ENCODE measurements at regions not wholly inside any gene's neighbourhood (a gene's known extent, or its start where the extent isn't known, plus 50 kb on each side); places are given as distances from the start of the nearest gene placed in this dataset.
"Not testable (repeated sequence)": the region's sequence is repeated elsewhere in the genome, so short reads cannot be mapped to it uniquely, and the experiment has no call there.

- H3K4me1 ChIP-seq (ENCODE audit: control insufficient read depth, insufficient read depth, low read length): no peaks in the 10 kb centered on the region
- WGBS (ENCODE audit: insufficient coverage, low lambda C conversion rate): no CpG with 5 or more reads among the region's 5 CpGs
Observed at GRCh38 chr16:64088838-64089237, 1033.0 kb downstream of the CDH11 start.

GRCh38 chr16:64085296-64085695, 1036.6 kb downstream of the CDH11 start:
- Histone ChIP-seq H3K27ac (ENCODE audit: low read length) (no peak overlapping the region), H3K4me1 (ENCODE audit: control insufficient read depth, insufficient read depth, low read length) (no peaks in the 10 kb centered on the region), H3K27me3 (ENCODE audit: control insufficient read depth, insufficient read depth, low read length) (no peaks in the 10 kb centered on the region), H3K36me3 (ENCODE audit: control insufficient read depth, insufficient read depth, low read length) (no peaks in the 10 kb centered on the region), H3K4me3 (ENCODE audit: low read length) (no peak overlapping the region), H3K9me3 (ENCODE audit: control insufficient read depth, low read depth, low read length) (no peaks in the 10 kb centered on the region)
- WGBS (ENCODE audit: insufficient coverage, low lambda C conversion rate): 92% methylated on average over 3 of the region's 4 CpGs
- DNase-seq: no peak

More at GRCh38 chr16:64088838-64089237, 1033.0 kb downstream of the CDH11 start:
- DNase-seq: no peak
- no peak overlapping the region for H3K4me3 ChIP-seq (ENCODE audit: low read length)
- H3K9me3 ChIP-seq (ENCODE audit: control insufficient read depth, low read depth, low read length): no peaks in the 10 kb centered on the region
- no peaks in the 10 kb centered on the region for H3K36me3 ChIP-seq (ENCODE audit: control insufficient read depth, insufficient read depth, low read length)
- H3K27me3 ChIP-seq (ENCODE audit: control insufficient read depth, insufficient read depth, low read length): no peaks in the 10 kb centered on the region
- no peak overlapping the region for H3K27ac ChIP-seq (ENCODE audit: low read length)

- Histone ChIP-seq H3K27me3 (ENCODE audit: control insufficient read depth, insufficient read depth, low read length) (no peaks in the 10 kb centered on the region), H3K36me3 (ENCODE audit: control insufficient read depth, insufficient read depth, low read length) (no peaks in the 10 kb centered on the region), H3K27ac (ENCODE audit: low read length) (no peak overlapping the region), H3K4me1 (ENCODE audit: control insufficient read depth, insufficient read depth, low read length) (no peaks in the 10 kb centered on the region), H3K4me3 (ENCODE audit: low read length) (no peak overlapping the region), H3K9me3 (ENCODE audit: control insufficient read depth, low read depth, low read length) (no peaks in the 10 kb centered on the region)
- DNase-seq: no peak
- 93% methylated on average over 3 of the region's 3 CpGs for WGBS (ENCODE audit: insufficient coverage, low lambda C conversion rate)
Observed at GRCh38 chr16:64084706-64085105, 1037.2 kb downstream of the CDH11 start.

- Histone ChIP-seq H3K27me3 (ENCODE audit: control insufficient read depth, insufficient read depth, low read length) (no peaks in the 10 kb centered on the region), H3K27ac (ENCODE audit: low read length) (no peak overlapping the region), H3K4me1 (ENCODE audit: control insufficient read depth, insufficient read depth, low read length) (no peaks in the 10 kb centered on the region), H3K4me3 (ENCODE audit: low read length) (no peak overlapping the region), H3K9me3 (ENCODE audit: control insufficient read depth, low read depth, low read length) (no peaks in the 10 kb centered on the region), H3K36me3 (ENCODE audit: control insufficient read depth, insufficient read depth, low read length) (no peaks in the 10 kb centered on the region)
- no peak for DNase-seq
- 100% methylated on average over 1 of the region's 4 CpGs for WGBS (ENCODE audit: insufficient coverage, low lambda C conversion rate)
Observed at GRCh38 chr16:64083428-64084129, 1038.3 kb downstream of the CDH11 start.

- H3K9me3 ChIP-seq (ENCODE audit: control insufficient read depth, low read depth, low read length): no peaks in the 10 kb centered on the region
- H3K4me3 ChIP-seq (ENCODE audit: low read length): no peak overlapping the region
- no peak overlapping the region for H3K27ac ChIP-seq (ENCODE audit: low read length)
- WGBS (ENCODE audit: insufficient coverage, low lambda C conversion rate): 100% methylated on average over 1 of the region's 2 CpGs
- no peaks in the 10 kb centered on the region for H3K27me3 ChIP-seq (ENCODE audit: control insufficient read depth, insufficient read depth, low read length)
- H3K4me1 ChIP-seq (ENCODE audit: control insufficient read depth, insufficient read depth, low read length): no peaks in the 10 kb centered on the region
- no peak for DNase-seq
- H3K36me3 ChIP-seq (ENCODE audit: control insufficient read depth, insufficient read depth, low read length): no peaks in the 10 kb centered on the region
Observed at GRCh38 chr16:64077242-64077641, 1044.6 kb downstream of the CDH11 start.

GRCh38 chr16:64074706-64075105, 1047.2 kb downstream of the CDH11 start:
- H3K4me3 ChIP-seq (ENCODE audit: low read length): no peak overlapping the region
- peak in 1 of 2 donors; percentile 3 for DNase-seq
- H3K27me3 ChIP-seq (ENCODE audit: control insufficient read depth, insufficient read depth, low read length): no peaks in the 10 kb centered on the region
- H3K36me3 ChIP-seq (ENCODE audit: control insufficient read depth, insufficient read depth, low read length): no peaks in the 10 kb centered on the region
- no peak overlapping the region for H3K27ac ChIP-seq (ENCODE audit: low read length)
- H3K4me1 ChIP-seq (ENCODE audit: control insufficient read depth, insufficient read depth, low read length): no peaks in the 10 kb centered on the region
- WGBS (ENCODE audit: insufficient coverage, low lambda C conversion rate): 70% methylated on average over 2 of the region's 3 CpGs
- H3K9me3 ChIP-seq (ENCODE audit: control insufficient read depth, low read depth, low read length): no peaks in the 10 kb centered on the region

- not testable (repeated sequence) for H3K4me3 ChIP-seq (ENCODE audit: low read length); H3K36me3 ChIP-seq (ENCODE audit: control insufficient read depth, insufficient read depth, low read length); H3K27me3 ChIP-seq (ENCODE audit: control insufficient read depth, insufficient read depth, low read length); DNase-seq; H3K27ac ChIP-seq (ENCODE audit: low read length); H3K4me1 ChIP-seq (ENCODE audit: control insufficient read depth, insufficient read depth, low read length); H3K9me3 ChIP-seq (ENCODE audit: control insufficient read depth, low read depth, low read length)
- no CpG with 5 or more reads among the region's 34 CpGs for WGBS (ENCODE audit: insufficient coverage, low lambda C conversion rate)
Observed at GRCh38 chr16:64072131-64072730, 1049.6 kb downstream of the CDH11 start.

GRCh38 chr16:64065523-64065922, 1056.3 kb downstream of the CDH11 start:
- WGBS (ENCODE audit: insufficient coverage, low lambda C conversion rate): 100% methylated on average over 1 of the region's 1 CpG
- Histone ChIP-seq H3K4me1 (ENCODE audit: control insufficient read depth, insufficient read depth, low read length) (no peaks in the 10 kb centered on the region), H3K4me3 (ENCODE audit: low read length) (no peak overlapping the region), H3K27me3 (ENCODE audit: control insufficient read depth, insufficient read depth, low read length) (no peaks in the 10 kb centered on the region), H3K36me3 (ENCODE audit: control insufficient read depth, insufficient read depth, low read length) (no peaks in the 10 kb centered on the region), H3K27ac (ENCODE audit: low read length) (no peak overlapping the region), H3K9me3 (ENCODE audit: control insufficient read depth, low read depth, low read length) (no peaks in the 10 kb centered on the region)
- no peak for DNase-seq

GRCh38 chr16:64061621-64062020, 1060.2 kb downstream of the CDH11 start:
- no peak overlapping the region for H3K4me3 ChIP-seq (ENCODE audit: low read length)
- H3K27me3 ChIP-seq (ENCODE audit: control insufficient read depth, insufficient read depth, low read length): no peaks in the 10 kb centered on the region
- no peaks in the 10 kb centered on the region for H3K9me3 ChIP-seq (ENCODE audit: control insufficient read depth, low read depth, low read length)
- H3K36me3 ChIP-seq (ENCODE audit: control insufficient read depth, insufficient read depth, low read length): no peaks in the 10 kb centered on the region
- H3K27ac ChIP-seq (ENCODE audit: low read length): no peak overlapping the region
- no peaks in the 10 kb centered on the region for H3K4me1 ChIP-seq (ENCODE audit: control insufficient read depth, insufficient read depth, low read length)
- no CpG with 5 or more reads among the region's 1 CpG for WGBS (ENCODE audit: insufficient coverage, low lambda C conversion rate)
- DNase-seq: no peak

GRCh38 chr16:64060631-64061030, 1061.2 kb downstream of the CDH11 start:
- Histone ChIP-seq H3K36me3 (ENCODE audit: control insufficient read depth, insufficient read depth, low read length) (no peaks in the 10 kb centered on the region), H3K27me3 (ENCODE audit: control insufficient read depth, insufficient read depth, low read length) (no peaks in the 10 kb centered on the region), H3K4me3 (ENCODE audit: low read length) (no peak overlapping the region), H3K4me1 (ENCODE audit: control insufficient read depth, insufficient read depth, low read length) (no peaks in the 10 kb centered on the region), H3K9me3 (ENCODE audit: control insufficient read depth, low read depth, low read length) (no peaks in the 10 kb centered on the region), H3K27ac (ENCODE audit: low read length) (no peak overlapping the region)
- no peak for DNase-seq
- WGBS (ENCODE audit: insufficient coverage, low lambda C conversion rate): 95% methylated on average over 3 of the region's 3 CpGs

GRCh38 chr16:64058685-64059084, 1063.2 kb downstream of the CDH11 start:
- no peak overlapping the region for H3K4me3 ChIP-seq (ENCODE audit: low read length)
- H3K27me3 ChIP-seq (ENCODE audit: control insufficient read depth, insufficient read depth, low read length): no peaks in the 10 kb centered on the region
- WGBS (ENCODE audit: insufficient coverage, low lambda C conversion rate): 100% methylated on average over 1 of the region's 3 CpGs
- no peaks in the 10 kb centered on the region for H3K4me1 ChIP-seq (ENCODE audit: control insufficient read depth, insufficient read depth, low read length)
- no peak for DNase-seq
- no peak overlapping the region for H3K27ac ChIP-seq (ENCODE audit: low read length)
- H3K36me3 ChIP-seq (ENCODE audit: control insufficient read depth, insufficient read depth, low read length): no peaks in the 10 kb centered on the region
- no peaks in the 10 kb centered on the region for H3K9me3 ChIP-seq (ENCODE audit: control insufficient read depth, low read depth, low read length)
